GM23338 (cell line): ENCODE measurements at regions not wholly inside any gene's neighbourhood (a gene's known extent, or its start where the extent isn't known, plus 50 kb on each side); places are given as distances from the start of the nearest gene placed in this dataset.

Experiments
- CREB1 ChIP-seq: fragments of 250-450 bp; sonication (Bioruptor Pico); IDR thresholded peaks from 2 replicates; pipeline ENCODE4 v1.5.0; 2020; ENCODE audit warnings: low read depth, mild to moderate bottlenecking, moderate library complexity
- CTCF ChIP-seq, 2 experiments: fragments of 200-600 bp in 1 of 2; sonication (generic) in 1 of 2; conservative IDR thresholded peaks; 2 replicates each; pipeline versions ENCODE4 v1.5.1 to v1.6.1; 2016 to 2017; ENCODE audit warnings: antibody characterized with exemption in 2 of 2, low read depth in 2 of 2, mild to moderate bottlenecking in 2 of 2, moderate library complexity in 1 of 2
- ETS1 ChIP-seq: IDR thresholded peaks from 2 replicates; pipeline ENCODE4 v1.6.1; 2016; ENCODE audit warnings: antibody characterized with exemption
- EZH2 ChIP-seq: fragments of 200-600 bp; sonication (generic); IDR thresholded peaks from one replicate; pipeline ENCODE4 v1.8.0; 2017; ENCODE audit warnings: antibody characterized with exemption, mild to moderate bottlenecking, low read depth; ENCODE audit not compliant: unreplicated experiment
- EZH2phosphoT487 ChIP-seq: fragments of 200-600 bp; sonication (generic); IDR thresholded peaks from one replicate; pipeline ENCODE4 v1.8.1; 2018; ENCODE audit warnings: antibody characterized with exemption; ENCODE audit not compliant: unreplicated experiment
- JUNB ChIP-seq: IDR thresholded peaks from one replicate; pipeline ENCODE4 v1.6.1; 2016; ENCODE audit warnings: antibody characterized with exemption; ENCODE audit not compliant: unreplicated experiment
- POLR2AphosphoS5 ChIP-seq: IDR thresholded peaks from 2 replicates; pipeline ENCODE4 v1.6.1; 2016; ENCODE audit warnings: antibody characterized with exemption, low read depth
- REST ChIP-seq: IDR thresholded peaks from one replicate; pipeline ENCODE4 v1.6.1; 2018; ENCODE audit warnings: antibody characterized with exemption; ENCODE audit not compliant: unreplicated experiment
- ZNF114 ChIP-seq: fragments of 250-450 bp; sonication (Bioruptor Pico); IDR thresholded peaks from 2 replicates; pipeline ENCODE4 v1.5.0; 2020; ENCODE audit warnings: mild to moderate bottlenecking, moderate library complexity
- ZNF462 ChIP-seq: fragments of 250-450 bp; sonication (Bioruptor Pico); IDR thresholded peaks from 2 replicates; pipeline ENCODE4 v1.5.0; 2020; ENCODE audit warnings: mild to moderate bottlenecking, moderate library complexity

- TF ChIP-seq CTCF (conservative IDR thresholded peaks at IDR 0.05; ENCODE audit: low read depth in 2 of 2) (no peak), EZH2 (no peak), ZNF114 (CRISPR knock-in tag) (no peak), POLR2AphosphoS5 (no peak), REST (no peak), EZH2phosphoT487 (no peak), CREB1 (CRISPR knock-in tag) (no peak), ZNF462 (no peak), ETS1 (no peak), JUNB (no peak)
Measured at GRCh38 chr9:88813638-88814209, 177.5 kb upstream of the S1PR3 start.
